Fibroblast of villous mesenchyme (primary cell): ENCODE measurements at regions not wholly inside any gene's neighbourhood (a gene's known extent, or its start where the extent isn't known, plus 50 kb on each side); places are given as distances from the start of the nearest gene placed in this dataset.

Source experiments
- DNase-seq: peaks from one replicate; pipeline ENCODE4 v3.0.0-alpha.2; 2010; ENCODE audit warnings: low read depth
- H3K4me3 ChIP-seq: 2 replicates; pipeline ENCODE4 v1.5.1; 2011; ENCODE audit warnings: low read depth, mild to moderate bottlenecking, low read length
- TF ChIP-seq, protein P1 (sequence below): IDR thresholded peaks from 2 replicates; pipeline ENCODE4 v1.5.1; 2012; ENCODE audit warnings: low read depth, mild to moderate bottlenecking, low read length; ENCODE audit not compliant: insufficient read depth

DNA sequence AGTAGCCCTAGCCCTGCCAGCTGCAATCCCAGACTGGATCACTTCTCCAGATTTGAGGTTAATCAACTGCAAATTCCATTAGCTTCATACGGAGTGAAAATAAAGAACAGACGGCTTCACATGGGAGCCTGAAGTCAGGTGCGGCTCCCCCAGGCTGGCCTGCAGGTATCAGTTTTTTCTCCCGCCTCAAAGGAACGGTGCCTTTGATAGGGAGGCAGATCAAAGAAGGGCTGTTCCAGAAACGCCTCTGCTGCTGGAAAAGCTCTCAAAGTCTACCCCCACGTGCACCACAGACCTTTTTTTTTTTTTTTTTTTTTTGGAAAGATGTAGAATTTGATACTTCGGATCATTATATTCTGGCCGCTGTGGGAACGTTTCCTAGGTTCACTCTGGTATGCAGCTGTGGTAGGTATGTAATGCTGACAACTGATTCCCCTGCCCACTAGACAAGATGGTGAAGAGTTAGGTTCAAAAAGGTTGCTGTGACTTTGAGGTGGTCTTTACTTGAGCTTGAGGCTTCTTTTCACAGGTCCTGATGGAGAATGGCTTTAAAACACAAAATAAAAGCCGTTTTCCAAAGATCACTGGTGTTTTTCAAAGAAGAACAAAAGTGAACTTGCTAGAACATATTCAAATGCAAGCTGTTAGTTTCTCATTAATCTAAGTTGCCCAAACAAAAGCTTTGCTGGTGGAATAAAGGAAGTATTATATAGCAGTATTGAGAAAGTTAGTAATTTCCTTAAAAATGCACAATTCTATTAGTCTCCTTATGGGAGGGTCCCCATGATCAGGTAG is 189.0 kb upstream of the NFIA start:
- H3K4me3 ChIP-seq = no peak overlapping the region
- no peak for DNase-seq
- TF ChIP-seq, protein P1, sequence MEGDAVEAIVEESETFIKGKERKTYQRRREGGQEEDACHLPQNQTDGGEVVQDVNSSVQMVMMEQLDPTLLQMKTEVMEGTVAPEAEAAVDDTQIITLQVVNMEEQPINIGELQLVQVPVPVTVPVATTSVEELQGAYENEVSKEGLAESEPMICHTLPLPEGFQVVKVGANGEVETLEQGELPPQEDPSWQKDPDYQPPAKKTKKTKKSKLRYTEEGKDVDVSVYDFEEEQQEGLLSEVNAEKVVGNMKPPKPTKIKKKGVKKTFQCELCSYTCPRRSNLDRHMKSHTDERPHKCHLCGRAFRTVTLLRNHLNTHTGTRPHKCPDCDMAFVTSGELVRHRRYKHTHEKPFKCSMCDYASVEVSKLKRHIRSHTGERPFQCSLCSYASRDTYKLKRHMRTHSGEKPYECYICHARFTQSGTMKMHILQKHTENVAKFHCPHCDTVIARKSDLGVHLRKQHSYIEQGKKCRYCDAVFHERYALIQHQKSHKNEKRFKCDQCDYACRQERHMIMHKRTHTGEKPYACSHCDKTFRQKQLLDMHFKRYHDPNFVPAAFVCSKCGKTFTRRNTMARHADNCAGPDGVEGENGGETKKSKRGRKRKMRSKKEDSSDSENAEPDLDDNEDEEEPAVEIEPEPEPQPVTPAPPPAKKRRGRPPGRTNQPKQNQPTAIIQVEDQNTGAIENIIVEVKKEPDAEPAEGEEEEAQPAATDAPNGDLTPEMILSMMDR = no peak

DNA sequence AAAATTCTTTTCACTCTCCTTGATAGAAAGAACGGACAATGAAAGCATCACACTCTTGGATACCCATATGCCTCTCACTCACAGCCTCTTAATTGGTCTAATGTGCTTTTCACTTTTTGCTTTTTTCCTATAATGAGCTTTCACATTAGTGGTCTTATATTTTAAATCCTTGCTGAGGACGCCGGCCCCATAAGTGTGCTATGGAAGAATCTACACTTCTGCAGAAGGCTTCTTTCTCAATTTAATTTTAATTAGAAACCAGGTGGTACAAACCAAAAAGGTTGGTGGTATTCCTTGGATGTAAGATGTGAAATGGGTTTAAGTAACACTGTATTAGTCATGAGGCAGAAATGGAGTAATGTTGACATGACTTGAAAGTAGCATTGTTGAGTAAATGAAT is 190.6 kb upstream of the NFIA start:
- no peak overlapping the region for H3K4me3 ChIP-seq
- TF ChIP-seq, protein P1 = no peak
- DNase-seq = no peak

DNA sequence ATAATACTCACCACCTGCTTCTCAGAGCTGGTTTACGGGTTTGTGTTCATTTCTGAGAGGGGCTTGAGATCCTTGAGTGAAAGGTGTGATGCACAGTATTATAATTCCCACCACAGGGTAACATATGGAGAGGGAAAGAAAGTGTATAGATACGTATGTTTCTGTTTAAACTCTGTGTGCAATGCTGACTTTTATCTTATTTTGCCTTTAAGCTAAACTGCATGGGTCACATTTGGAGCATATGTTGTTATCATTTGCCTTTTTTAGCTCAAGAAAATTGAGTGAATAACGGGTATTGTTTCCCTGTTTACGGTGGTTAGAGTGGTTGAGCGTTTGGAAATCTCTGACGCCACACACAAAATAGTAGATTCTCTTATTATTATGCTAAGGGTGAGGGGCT is 191.1 kb upstream of the NFIA start:
- no peak overlapping the region for H3K4me3 ChIP-seq
- DNase-seq = no peak
- TF ChIP-seq, protein P1 = no peak

DNA sequence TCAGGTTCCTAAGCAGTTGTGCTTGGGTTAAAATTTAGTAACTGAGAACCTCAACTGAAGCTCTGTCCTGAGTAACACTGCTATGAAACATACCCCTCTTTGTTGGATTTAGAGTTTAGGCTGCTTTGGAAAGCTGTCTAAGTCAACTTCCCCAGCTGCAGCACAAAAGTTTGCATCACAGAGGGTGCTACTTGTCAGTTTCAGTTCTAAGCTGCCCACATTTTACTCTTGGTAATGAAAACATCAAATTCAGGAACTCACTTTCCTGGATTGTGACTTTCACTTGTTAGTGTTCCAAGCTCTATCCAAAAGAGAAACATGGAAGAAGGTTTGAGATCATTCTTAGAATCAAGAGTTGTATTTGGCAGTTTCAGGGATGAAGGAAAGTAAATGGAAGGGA is 191.7 kb upstream of the NFIA start:
- H3K4me3 ChIP-seq = no peak overlapping the region
- TF ChIP-seq, protein P1 = no peak
- DNase-seq = no peak

DNA sequence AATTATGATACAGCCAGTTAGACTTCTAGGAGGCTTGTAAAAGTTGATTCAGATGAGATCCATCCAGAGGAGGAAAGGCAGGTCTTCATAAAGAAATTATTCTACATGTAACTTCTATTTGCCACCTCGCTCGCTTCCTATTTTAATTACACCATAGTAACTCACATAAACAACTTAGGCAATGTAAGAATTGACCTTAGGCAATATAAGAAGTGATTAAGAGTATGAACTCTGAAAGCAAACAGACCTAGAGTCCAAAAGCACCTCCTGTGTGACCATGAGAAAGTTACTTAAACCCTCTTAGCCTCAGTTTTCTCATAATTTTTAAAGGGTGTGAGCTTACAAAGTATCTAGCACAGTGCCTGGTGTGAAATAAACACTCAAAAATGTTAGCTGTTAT is 192.7 kb upstream of the NFIA start:
- no peak for DNase-seq
- H3K4me3 ChIP-seq = no peak overlapping the region
- TF ChIP-seq, protein P1 = no peak

DNA sequence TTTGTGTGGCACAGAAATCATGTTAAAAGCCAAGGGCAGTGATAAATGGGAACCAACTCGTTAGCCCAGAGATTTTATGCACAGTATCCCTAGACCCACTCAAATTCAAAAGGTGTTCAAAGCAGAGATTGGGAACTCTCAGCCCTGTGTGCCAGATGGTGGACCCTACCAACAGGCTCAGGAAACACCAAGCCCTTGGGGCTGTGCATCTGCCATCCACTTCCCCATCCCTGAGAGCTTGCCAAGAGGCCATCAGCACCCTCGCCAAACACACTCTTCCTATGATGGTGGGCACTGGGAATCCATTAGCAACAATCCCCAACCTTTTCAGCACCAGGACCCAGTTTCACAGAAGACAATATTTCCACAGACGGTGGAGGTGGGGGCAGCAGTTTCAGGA is 194.2 kb upstream of the NFIA start:
- TF ChIP-seq, protein P1 = no peak
- no peak overlapping the region for H3K4me3 ChIP-seq
- no peak for DNase-seq
